ENCODE measurements at regions not wholly inside any gene's neighbourhood (a gene's known extent, or its start where the extent isn't known, plus 50 kb on each side); places are given as distances from the start of the nearest gene placed in this dataset.
"Not testable (repeated sequence)": the region's sequence is repeated elsewhere in the genome, so short reads cannot be mapped to it uniquely, and the experiment has no call there.

- intact Hi-C loops (cut with micrococcal nuclease): no loop called here
- H4K20me1 ChIP-seq (ENCODE audit: insufficient read depth): no peaks in the 10 kb centered on the region
- BruUV-seq (replicated peaks): no TSS peak
- H3K79me2 ChIP-seq (ENCODE audit: insufficient read depth, low read length): no peaks in the 10 kb centered on the region
- no peak for DNase-seq (ENCODE audit: low read depth, low spot score)
- H3K4me1 ChIP-seq (ENCODE audit: control insufficient read depth in 1 of 2, insufficient read depth in 2 of 2, low read length in 2 of 2): no peaks in the 10 kb centered on the region
- H3K36me3 ChIP-seq (ENCODE audit: control insufficient read depth in 1 of 2, insufficient read depth in 2 of 2, low read length in 2 of 2): no peaks in the 10 kb centered on the region; a peak in 1 of 4 replicates
- H2AFZ ChIP-seq (ENCODE audit: low read depth, low read length, poor library complexity, severe bottlenecking): no peak overlapping the region
- H3K9me2 ChIP-seq (ENCODE audit: insufficient read depth): no peaks in the 10 kb centered on the region
- H3K4me2 ChIP-seq (ENCODE audit: low read length): no peak overlapping the region
- H3K27ac ChIP-seq (ENCODE audit: low read depth, low read length): no peak overlapping the region
- no peak overlapping the region for H3K4me3 ChIP-seq (replicated peaks in 1 of 2; ENCODE audit: low read depth in 1 of 2, low read length in 2 of 2)
- TF ChIP-seq ELF1 (IDR thresholded peaks at IDR 0.05; ENCODE audit: borderline replicate concordance, low read depth): no peak
- TF ChIP-seq SRF (IDR thresholded peaks at IDR 0.05; ENCODE audit: low read depth): no peak
- H3K27me3 ChIP-seq (ENCODE audit: insufficient read depth, low read length): no peaks in the 10 kb centered on the region
- ChIA-PET CTCF (no interaction called here), RAD21 (ENCODE audit: low non-redundant PET in 1 of 2, low total read pairs in 2 of 2, uncharacterized antibody in 2 of 2, unreplicated experiment in 2 of 2) (no interaction called here), POLR2A (no interaction called here)
- H3K9ac ChIP-seq (ENCODE audit: low read length): no peak overlapping the region
- ATAC-seq: no peak
- H3K9me3 ChIP-seq (ENCODE audit: control insufficient read depth in 1 of 2, insufficient read depth in 1 of 2, low read depth in 1 of 2, low read length in 2 of 2): no peaks in the 10 kb centered on the region
Measured at GRCh38 chr14:48614003-48614402, 938.6 kb upstream of the MDGA2 start.

GRCh38 chr14:48606960-48607359 lies 931.6 kb upstream of the MDGA2 start:
- DNase-seq (ENCODE audit: low read depth, low spot score); H2AFZ ChIP-seq (ENCODE audit: low read depth, low read length, poor library complexity, severe bottlenecking); H3K9ac ChIP-seq (ENCODE audit: low read length); H3K9me2 ChIP-seq (ENCODE audit: insufficient read depth); ATAC-seq; H4K20me1 ChIP-seq (ENCODE audit: insufficient read depth); H3K27ac ChIP-seq (ENCODE audit: low read depth, low read length); RAD21 ChIA-PET (ENCODE audit: low non-redundant PET in 1 of 2, low total read pairs in 2 of 2, uncharacterized antibody in 2 of 2, unreplicated experiment in 2 of 2); intact Hi-C loops (cut with micrococcal nuclease); H3K79me2 ChIP-seq (ENCODE audit: insufficient read depth, low read length); BruUV-seq (replicated peaks); CTCF ChIA-PET; H3K4me2 ChIP-seq (ENCODE audit: low read length); H3K27me3 ChIP-seq (ENCODE audit: insufficient read depth, low read length); H3K4me1 ChIP-seq (ENCODE audit: control insufficient read depth in 1 of 2, insufficient read depth in 2 of 2, low read length in 2 of 2); H3K36me3 ChIP-seq (ENCODE audit: control insufficient read depth in 1 of 2, insufficient read depth in 2 of 2, low read length in 2 of 2); POLR2A ChIA-PET; H3K9me3 ChIP-seq (ENCODE audit: control insufficient read depth in 1 of 2, insufficient read depth in 1 of 2, low read depth in 1 of 2, low read length in 2 of 2); H3K4me3 ChIP-seq (replicated peaks in 1 of 2; ENCODE audit: low read depth in 1 of 2, low read length in 2 of 2): not testable (repeated sequence)

DNA sequence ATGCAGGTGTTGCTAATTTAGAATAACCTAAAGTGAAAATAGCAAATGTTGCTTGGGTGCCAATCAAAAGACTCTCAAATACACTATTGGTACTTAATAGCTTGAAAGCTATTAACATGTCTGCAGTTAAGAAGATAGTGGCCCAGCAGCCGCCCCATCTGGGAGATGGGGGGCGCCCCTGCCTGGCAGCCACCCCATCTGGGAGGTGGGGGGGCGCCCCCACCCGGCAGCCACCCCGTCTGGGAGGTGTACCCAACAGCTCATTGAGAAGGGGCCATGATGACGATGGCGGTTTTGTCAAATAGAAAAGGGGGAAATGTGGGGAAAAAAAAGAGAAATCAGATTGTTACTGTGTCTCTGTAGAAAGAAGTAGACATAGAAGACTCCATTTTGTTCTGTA lies 923.1 kb upstream of the MDGA2 start:
- no TSS peak for BruUV-seq (replicated peaks)
- no peaks in the 10 kb centered on the region for H3K9me2 ChIP-seq (ENCODE audit: insufficient read depth)
- H3K9me3 ChIP-seq (ENCODE audit: control insufficient read depth in 1 of 2, insufficient read depth in 1 of 2, low read depth in 1 of 2, low read length in 2 of 2): no peaks in the 10 kb centered on the region
- POLR2A ChIA-PET: no interaction called here
- CTCF ChIA-PET: no interaction called here
- no peak overlapping the region for H3K27ac ChIP-seq (ENCODE audit: low read depth, low read length)
- H3K9ac ChIP-seq (ENCODE audit: low read length): no peak overlapping the region
- ATAC-seq: no peak
- intact Hi-C loops (cut with micrococcal nuclease): no loop called here
- H3K4me3 ChIP-seq (replicated peaks in 1 of 2; ENCODE audit: low read depth in 1 of 2, low read length in 2 of 2): no peak overlapping the region
- H3K4me1 ChIP-seq (ENCODE audit: control insufficient read depth in 1 of 2, insufficient read depth in 2 of 2, low read length in 2 of 2): no peaks in the 10 kb centered on the region
- no peak for DNase-seq (ENCODE audit: low read depth, low spot score)
- H3K4me2 ChIP-seq (ENCODE audit: low read length): no peak overlapping the region
- no peaks in the 10 kb centered on the region for H4K20me1 ChIP-seq (ENCODE audit: insufficient read depth)
- H3K27me3 ChIP-seq (ENCODE audit: insufficient read depth, low read length): no peaks in the 10 kb centered on the region
- RAD21 ChIA-PET (ENCODE audit: low non-redundant PET in 1 of 2, low total read pairs in 2 of 2, uncharacterized antibody in 2 of 2, unreplicated experiment in 2 of 2): no interaction called here
- H3K36me3 ChIP-seq (ENCODE audit: control insufficient read depth in 1 of 2, insufficient read depth in 2 of 2, low read length in 2 of 2): no peaks in the 10 kb centered on the region
- H2AFZ ChIP-seq (ENCODE audit: low read depth, low read length, poor library complexity, severe bottlenecking): no peak overlapping the region
- H3K79me2 ChIP-seq (ENCODE audit: insufficient read depth, low read length): no peaks in the 10 kb centered on the region
- TF ChIP-seq ZNF274 (IDR thresholded peaks at IDR 0.05; ENCODE audit: low read depth, low read length) (no peak), MAX (IDR thresholded peaks at IDR 0.05) (no peak), CEBPB (IDR thresholded peaks at IDR 0.05; ENCODE audit: low read depth) (no peak), YY1 (IDR thresholded peaks at IDR 0.05; ENCODE audit: extremely low read depth, insufficient replicate concordance, low read depth, low read length) (no peak), ZFX (IDR thresholded peaks at IDR 0.05) (no peak)
- TF ChIP-seq, protein P1, sequence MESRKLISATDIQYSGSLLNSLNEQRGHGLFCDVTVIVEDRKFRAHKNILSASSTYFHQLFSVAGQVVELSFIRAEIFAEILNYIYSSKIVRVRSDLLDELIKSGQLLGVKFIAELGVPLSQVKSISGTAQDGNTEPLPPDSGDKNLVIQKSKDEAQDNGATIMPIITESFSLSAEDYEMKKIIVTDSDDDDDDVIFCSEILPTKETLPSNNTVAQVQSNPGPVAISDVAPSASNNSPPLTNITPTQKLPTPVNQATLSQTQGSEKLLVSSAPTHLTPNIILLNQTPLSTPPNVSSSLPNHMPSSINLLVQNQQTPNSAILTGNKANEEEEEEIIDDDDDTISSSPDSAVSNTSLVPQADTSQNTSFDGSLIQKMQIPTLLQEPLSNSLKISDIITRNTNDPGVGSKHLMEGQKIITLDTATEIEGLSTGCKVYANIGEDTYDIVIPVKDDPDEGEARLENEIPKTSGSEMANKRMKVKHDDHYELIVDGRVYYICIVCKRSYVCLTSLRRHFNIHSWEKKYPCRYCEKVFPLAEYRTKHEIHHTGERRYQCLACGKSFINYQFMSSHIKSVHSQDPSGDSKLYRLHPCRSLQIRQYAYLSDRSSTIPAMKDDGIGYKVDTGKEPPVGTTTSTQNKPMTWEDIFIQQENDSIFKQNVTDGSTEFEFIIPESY (IDR thresholded peaks at IDR 0.05; ENCODE audit: extremely low read depth, insufficient replicate concordance, low read length): no peak
- TF ChIP-seq, protein P2, sequence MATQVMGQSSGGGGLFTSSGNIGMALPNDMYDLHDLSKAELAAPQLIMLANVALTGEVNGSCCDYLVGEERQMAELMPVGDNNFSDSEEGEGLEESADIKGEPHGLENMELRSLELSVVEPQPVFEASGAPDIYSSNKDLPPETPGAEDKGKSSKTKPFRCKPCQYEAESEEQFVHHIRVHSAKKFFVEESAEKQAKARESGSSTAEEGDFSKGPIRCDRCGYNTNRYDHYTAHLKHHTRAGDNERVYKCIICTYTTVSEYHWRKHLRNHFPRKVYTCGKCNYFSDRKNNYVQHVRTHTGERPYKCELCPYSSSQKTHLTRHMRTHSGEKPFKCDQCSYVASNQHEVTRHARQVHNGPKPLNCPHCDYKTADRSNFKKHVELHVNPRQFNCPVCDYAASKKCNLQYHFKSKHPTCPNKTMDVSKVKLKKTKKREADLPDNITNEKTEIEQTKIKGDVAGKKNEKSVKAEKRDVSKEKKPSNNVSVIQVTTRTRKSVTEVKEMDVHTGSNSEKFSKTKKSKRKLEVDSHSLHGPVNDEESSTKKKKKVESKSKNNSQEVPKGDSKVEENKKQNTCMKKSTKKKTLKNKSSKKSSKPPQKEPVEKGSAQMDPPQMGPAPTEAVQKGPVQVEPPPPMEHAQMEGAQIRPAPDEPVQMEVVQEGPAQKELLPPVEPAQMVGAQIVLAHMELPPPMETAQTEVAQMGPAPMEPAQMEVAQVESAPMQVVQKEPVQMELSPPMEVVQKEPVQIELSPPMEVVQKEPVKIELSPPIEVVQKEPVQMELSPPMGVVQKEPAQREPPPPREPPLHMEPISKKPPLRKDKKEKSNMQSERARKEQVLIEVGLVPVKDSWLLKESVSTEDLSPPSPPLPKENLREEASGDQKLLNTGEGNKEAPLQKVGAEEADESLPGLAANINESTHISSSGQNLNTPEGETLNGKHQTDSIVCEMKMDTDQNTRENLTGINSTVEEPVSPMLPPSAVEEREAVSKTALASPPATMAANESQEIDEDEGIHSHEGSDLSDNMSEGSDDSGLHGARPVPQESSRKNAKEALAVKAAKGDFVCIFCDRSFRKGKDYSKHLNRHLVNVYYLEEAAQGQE (IDR thresholded peaks at IDR 0.05; ENCODE audit: low read depth): no peak
